IMR-90 (cell line): ENCODE measurements at regions not wholly inside any gene's neighbourhood (a gene's known extent, or its start where the extent isn't known, plus 50 kb on each side); places are given as distances from the start of the nearest gene placed in this dataset.

Experiments used
- ATAC-seq: fragments of 200-7000 bp; cut with Tn5 transposase; 2 replicates; pipeline ENCODE4 v1.9.1; 2020; ENCODE audit warnings: low read depth, mild to moderate bottlenecking, moderate library complexity
- BruUV-seq: library from RNA; stranded (reverse); fragments of 400-500 nt; replicated peaks from 2 replicates; lab custom pipeline; 2021; lab: Mats Ljungman, UMichigan
- CTCF ChIA-PET: fragments of 300-600 bp; formaldehyde crosslinking; extraction: SDS; loops from one replicate; lab custom pipeline; 2021; ENCODE audit warnings: antibody characterized with exemption; lab: Yijun Ruan, JAX
- POLR2A ChIA-PET: fragments of 300-600 bp; sonication (Branson Sonifier 250); formaldehyde crosslinking; loops from one replicate; lab custom pipeline; 2022; ENCODE audit warnings: antibody characterized with exemption; ENCODE audit not compliant: unreplicated experiment; lab: Charles Lee
- DNase-seq: peaks from one replicate; pipeline ENCODE4 v3.0.0; 2013
- H2AFZ ChIP-seq: replicated peaks from 2 replicates; pipeline ENCODE3; 2013; ENCODE audit warnings: low read length, mild to moderate bottlenecking; ENCODE audit not compliant: poor library complexity
- H2AK5ac ChIP-seq: 2 replicates; pipeline ENCODE4 v1.6.1; 2013; ENCODE audit warnings: low read depth, low read length, inconsistent platforms
- H2AK9ac ChIP-seq: replicated peaks from 2 replicates; pipeline ENCODE3; 2013; ENCODE audit warnings: mild to moderate bottlenecking, low read depth, low read length, moderate library complexity; ENCODE audit not compliant: poor library complexity
- H2BK120ac ChIP-seq: 2 replicates; pipeline ENCODE4 v1.6.1; 2013; ENCODE audit warnings: low read depth, low read length, inconsistent platforms
- H2BK15ac ChIP-seq: 3 replicates; pipeline ENCODE4 v1.6.1; 2013; ENCODE audit warnings: low read depth, low read length, inconsistent platforms
- H2BK20ac ChIP-seq: 2 replicates; pipeline ENCODE4 v1.6.1; 2013; ENCODE audit warnings: low read depth, mild to moderate bottlenecking, inconsistent platforms, low read length, moderate library complexity
- H2BK5ac ChIP-seq: 2 replicates; pipeline ENCODE4 v1.6.1; 2013; ENCODE audit warnings: mild to moderate bottlenecking, low read depth, low read length, inconsistent platforms; ENCODE audit not compliant: poor library complexity, severe bottlenecking
- H3K14ac ChIP-seq: replicated peaks from 2 replicates; pipeline ENCODE4 v1.6.1; 2013; ENCODE audit warnings: low read depth, low read length, inconsistent platforms
- H3K18ac ChIP-seq: 2 replicates; pipeline ENCODE4 v1.6.1; 2013; ENCODE audit warnings: low read depth, low read length, control low read depth
- H3K23ac ChIP-seq: 2 replicates; pipeline ENCODE4 v1.6.1; 2013; ENCODE audit warnings: low read depth, low read length, inconsistent platforms
- H3K27ac ChIP-seq: 2 replicates; pipeline ENCODE4 v1.5.1; 2013; ENCODE audit warnings: mild to moderate bottlenecking, control low read depth, low read length; ENCODE audit not compliant: insufficient read depth
- H3K27me3 ChIP-seq: 2 replicates; pipeline ENCODE4 v1.6.1; 2013; ENCODE audit warnings: low read length; ENCODE audit not compliant: control insufficient read depth, insufficient read depth
- H3K36me3 ChIP-seq: 2 replicates; pipeline ENCODE4 v1.6.1; 2013; ENCODE audit warnings: low read length, mixed read lengths; ENCODE audit not compliant: control insufficient read depth, insufficient read depth
- H3K4ac ChIP-seq: 2 replicates; pipeline ENCODE4 v1.6.1; 2013; ENCODE audit warnings: low read depth, low read length, inconsistent platforms
- H3K4me1 ChIP-seq: 2 replicates; pipeline ENCODE4 v1.6.1; 2013; ENCODE audit warnings: low read length, mixed read lengths; ENCODE audit not compliant: control insufficient read depth, insufficient read depth
- H3K4me2 ChIP-seq: 2 replicates; pipeline ENCODE4 v1.6.1; 2013; ENCODE audit warnings: low read depth, mild to moderate bottlenecking, control low read depth, low read length, moderate library complexity
- H3K4me3 ChIP-seq: 2 replicates; pipeline ENCODE4 v1.5.1; 2013; ENCODE audit warnings: low read depth, mild to moderate bottlenecking, control low read depth, low read length, moderate library complexity; ENCODE audit not compliant: insufficient read depth
- H3K56ac ChIP-seq: 2 replicates; pipeline ENCODE4 v1.6.1; 2013; ENCODE audit warnings: low read length, inconsistent platforms; ENCODE audit not compliant: insufficient read depth; ENCODE audit errors: extremely low read depth
- H3K79me1 ChIP-seq, 2 experiments: 2 replicates each; pipeline ENCODE4 v1.6.1; 2013; ENCODE audit warnings: low read length in 2 of 2, inconsistent platforms in 1 of 2, low read depth in 1 of 2
- H3K9ac ChIP-seq: 2 replicates; pipeline ENCODE4 v1.6.1; 2013; ENCODE audit warnings: low read depth, low read length, control low read depth
- H3K9me1 ChIP-seq: 2 replicates; pipeline ENCODE4 v1.6.1; 2013; ENCODE audit warnings: low read length, inconsistent platforms; ENCODE audit not compliant: insufficient read depth
- H3K9me3 ChIP-seq: 2 replicates; pipeline ENCODE4 v1.6.1; 2013; ENCODE audit warnings: low read length; ENCODE audit not compliant: control insufficient read depth, insufficient read depth
- H4K20me1 ChIP-seq: 2 replicates; pipeline ENCODE4 v1.6.1; 2013; ENCODE audit warnings: low read length, inconsistent platforms; ENCODE audit not compliant: insufficient read depth
- H4K5ac ChIP-seq: 2 replicates; pipeline ENCODE4 v1.6.1; 2013; ENCODE audit warnings: mild to moderate bottlenecking, low read depth, low read length, control low read depth
- H4K8ac ChIP-seq, 2 experiments: 2 replicates each; pipeline ENCODE4 v1.6.1; 2013; ENCODE audit warnings: low read depth in 2 of 2, low read length in 2 of 2, control low read depth in 1 of 2, inconsistent platforms in 1 of 2
- H4K91ac ChIP-seq: 2 replicates; pipeline ENCODE4 v1.6.1; 2013; ENCODE audit warnings: low read depth, low read length, inconsistent platforms; ENCODE audit not compliant: insufficient read depth
- BHLHE40 ChIP-seq: fragments of 150-350 bp; IDR thresholded peaks from 2 replicates; pipeline ENCODE4 v1.6.1; 2016; ENCODE audit warnings: mild to moderate bottlenecking, low read depth, low read length
- CEBPB ChIP-seq: IDR thresholded peaks from 2 replicates; pipeline ENCODE4 v1.6.1; 2012; ENCODE audit warnings: low read depth, low read length, improper control_type of control experiment
- CHD1 ChIP-seq: IDR thresholded peaks from 2 replicates; pipeline ENCODE4 v1.6.1; 2012; ENCODE audit warnings: low read depth, low read length, improper control_type of control experiment
- CTCF ChIP-seq: conservative IDR thresholded peaks from 2 replicates; pipeline ENCODE4 v1.5.1; 2012; ENCODE audit warnings: mild to moderate bottlenecking, low read depth, low read length, improper control_type of control experiment
- ELK1 ChIP-seq: fragments of 150-350 bp; IDR thresholded peaks from 2 replicates; pipeline ENCODE4 v1.6.1; 2016; ENCODE audit warnings: low read depth, mild to moderate bottlenecking, low read length, moderate library complexity, borderline replicate concordance
- FOS ChIP-seq: fragments of 150-350 bp; IDR thresholded peaks from 2 replicates; pipeline ENCODE4 v1.6.1; 2016; ENCODE audit warnings: low read depth, low read length
- MAFK ChIP-seq: IDR thresholded peaks from 2 replicates; pipeline ENCODE4 v1.6.1; 2012; ENCODE audit warnings: low read depth, low read length, improper control_type of control experiment
- MAZ ChIP-seq: IDR thresholded peaks from 2 replicates; pipeline ENCODE4 v1.6.1; 2012; ENCODE audit warnings: low read depth, mild to moderate bottlenecking, low read length, improper control_type of control experiment, moderate library complexity, borderline replicate concordance
- MXI1 ChIP-seq: IDR thresholded peaks from 2 replicates; pipeline ENCODE4 v1.6.1; 2012; ENCODE audit warnings: low read depth, mild to moderate bottlenecking, low read length, moderate library complexity, borderline replicate concordance
- NFE2L2 ChIP-seq: fragments of 150-350 bp; IDR thresholded peaks from 2 replicates; pipeline ENCODE4 v1.6.1; 2016; ENCODE audit warnings: low read depth, mild to moderate bottlenecking, low read length
- RAD21 ChIP-seq: IDR thresholded peaks from 2 replicates; pipeline ENCODE4 v1.6.1; 2012; ENCODE audit warnings: low read length, improper control_type of control experiment
- RCOR1 ChIP-seq: IDR thresholded peaks from 2 replicates; pipeline ENCODE4 v1.6.1; 2012; ENCODE audit warnings: mild to moderate bottlenecking, low read length, improper control_type of control experiment; ENCODE audit not compliant: insufficient replicate concordance
- RFX5 ChIP-seq: IDR thresholded peaks from 2 replicates; pipeline ENCODE4 v1.8.0; 2012; ENCODE audit warnings: low read depth, mild to moderate bottlenecking, low read length, moderate library complexity
- SMC3 ChIP-seq: fragments of 150-350 bp; IDR thresholded peaks from 2 replicates; pipeline ENCODE4 v1.6.1; 2016; ENCODE audit warnings: low read depth, mild to moderate bottlenecking, antibody characterized with exemption, low read length, moderate library complexity
- USF2 ChIP-seq: fragments of 150-350 bp; IDR thresholded peaks from 2 replicates; pipeline ENCODE4 v1.6.1; 2017; ENCODE audit warnings: mild to moderate bottlenecking, antibody characterized with exemption, low read length, low read depth
- WGBS, 2 experiments: methylation state at CpG; one replicate each; pipeline versions ENCODE4 v1.1.5 to v1.1.7; 2013; ENCODE audit warnings: missing lambda C conversion rate in 2 of 2; ENCODE audit not compliant: insufficient read length in 1 of 2; ENCODE audit errors: extremely low coverage in 2 of 2; 5-methylcytosine and 5-hydroxymethylcytosine counted together
- dilution Hi-C: fragments of 300-500 bp; cut with HindIII; formaldehyde crosslinking; loops from one replicate; pipeline ENCODE4 v1.14.3; 2018; ENCODE audit warnings: low sequenced_read_pairs; ENCODE audit not compliant: unreplicated experiment
- in situ Hi-C: fragments of 300-500 bp; cut with MboI; formaldehyde crosslinking; loops from 3 replicates; pipeline ENCODE4 v1.14.3; 2019; ENCODE audit warnings: low sequenced_read_pairs, inconsistent platforms, mixed read lengths
- intact Hi-C: fragments of 100-400 bp; cut with micrococcal nuclease; formaldehyde crosslinking; loops from 2 replicates; pipeline ENCODE4 v1.10.0; 2022

GRCh38 chr5:125503946-125504345, 757.5 kb upstream of the ZNF608 start:
- H3K23ac ChIP-seq = no peak overlapping the region
- in situ Hi-C loops = no loop called here
- WGBS, 2 experiments = no CpG with 5 or more reads among the region's 5 CpGs

More at GRCh38 chr5:125503946-125504345, 757.5 kb upstream of the ZNF608 start:
- Histone ChIP-seq H3K27ac (no peak overlapping the region), H3K4me2 (no peak overlapping the region), H2BK5ac (no peak overlapping the region), H2AFZ (no peak overlapping the region), H3K14ac (no peak overlapping the region), H4K20me1 (no peaks in the 10 kb centered on the region), H4K8ac (no peak overlapping the region), H3K9me1 (no peaks in the 10 kb centered on the region), H2BK120ac (no peak overlapping the region), H3K4ac (no peak overlapping the region), H3K56ac (no peak overlapping the region), H3K36me3 (no peaks in the 10 kb centered on the region), H3K9ac (no peak overlapping the region), H2AK5ac (no peak overlapping the region), H3K27me3 (no peaks in the 10 kb centered on the region), H3K4me3 (no peak overlapping the region), H2AK9ac (no peak overlapping the region), H2BK15ac (no peak overlapping the region), H3K9me3 (no peaks in the 10 kb centered on the region), H3K4me1 (no peaks in the 10 kb centered on the region), H3K18ac (no peak overlapping the region), H4K5ac (no peak overlapping the region), H4K91ac (no peak overlapping the region), H2BK20ac (no peak overlapping the region), H3K79me1 (no peaks in the 10 kb centered on the region)
- DNase-seq (no peak), ATAC-seq (no peak)
- BruUV-seq = no TSS peak
- ChIA-PET CTCF (no interaction called here), POLR2A (no interaction called here)
- TF ChIP-seq BHLHE40 (no peak), ELK1 (no peak), CEBPB (no peak), MAZ (no peak), CTCF (no peak), RFX5 (no peak), CHD1 (no peak), NFE2L2 (no peak), FOS (no peak), MXI1 (no peak), SMC3 (no peak), RAD21 (no peak), USF2 (no peak), MAFK (no peak), RCOR1 (no peak)
- intact Hi-C loops (no loop called here), dilution Hi-C loops (no loop called here)
